WERI-Rb-1 (cell line): ENCODE measurements at regions not wholly inside any gene's neighbourhood (a gene's known extent, or its start where the extent isn't known, plus 50 kb on each side); places are given as distances from the start of the nearest gene placed in this dataset.
A peak's percentile ranks its signal among the peaks of the same experiment; 100 is the strongest.

ENCODE experiments used
- DNase-seq: peaks from one replicate; pipeline ENCODE4 v3.0.0-alpha.2; 2020
- H3K27ac ChIP-seq: fragments of 250-450 bp; sonication (Bioruptor Pico); 2 replicates; pipeline ENCODE4 v1.5.1; 2020; ENCODE audit warnings: mild to moderate bottlenecking, moderate library complexity
- H3K27me3 ChIP-seq: fragments of 250-450 bp; sonication (Bioruptor Pico); 2 replicates; pipeline ENCODE4 v1.5.1; 2021; ENCODE audit warnings: mild to moderate bottlenecking, low read depth, moderate library complexity; ENCODE audit not compliant: insufficient read depth, severe bottlenecking
- H3K36me3 ChIP-seq: fragments of 250-450 bp; sonication (Bioruptor Pico); 2 replicates; pipeline ENCODE4 v1.5.1; 2020; ENCODE audit warnings: mild to moderate bottlenecking, moderate library complexity
- H3K4me3 ChIP-seq: 2 replicates; pipeline ENCODE4 v1.5.1; 2011; ENCODE audit warnings: low read depth, mild to moderate bottlenecking, control low read depth, low read length
- H3K9me3 ChIP-seq: fragments of 250-450 bp; sonication (Bioruptor Pico); 2 replicates; pipeline ENCODE4 v1.5.1; 2021; ENCODE audit warnings: mild to moderate bottlenecking, moderate library complexity; ENCODE audit not compliant: severe bottlenecking
- TF ChIP-seq, protein P1 (sequence below): IDR thresholded peaks from 2 replicates; pipeline ENCODE4 v1.5.1; 2011; ENCODE audit warnings: low read depth, mild to moderate bottlenecking, control low read depth, inconsistent platforms, low read length

DNA sequence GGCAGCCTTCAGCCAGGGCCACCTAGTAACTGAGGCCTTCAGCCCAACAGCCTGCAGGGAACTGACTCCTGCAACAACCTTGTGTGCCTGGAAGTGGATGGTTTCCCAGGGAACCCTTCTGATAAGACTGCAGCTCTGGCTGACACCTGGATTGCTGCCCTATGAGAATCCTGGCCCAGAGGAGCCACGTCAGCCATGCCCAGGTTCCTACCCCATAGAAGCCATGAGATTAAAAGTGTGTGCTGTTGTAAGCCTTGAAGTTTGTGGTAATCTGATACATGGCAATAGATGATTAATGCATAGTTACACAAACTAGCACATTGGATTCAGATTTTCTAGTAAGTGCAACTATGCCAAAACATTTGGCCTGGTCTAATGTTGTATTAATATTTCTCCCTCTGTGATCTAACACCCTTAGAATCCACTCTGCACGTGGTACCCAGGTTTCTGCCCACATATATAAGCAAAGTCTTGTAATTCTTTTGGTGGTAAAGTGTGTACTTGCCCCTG, 64.8 kb upstream of the BEGAIN start:
- TF ChIP-seq, protein P1, sequence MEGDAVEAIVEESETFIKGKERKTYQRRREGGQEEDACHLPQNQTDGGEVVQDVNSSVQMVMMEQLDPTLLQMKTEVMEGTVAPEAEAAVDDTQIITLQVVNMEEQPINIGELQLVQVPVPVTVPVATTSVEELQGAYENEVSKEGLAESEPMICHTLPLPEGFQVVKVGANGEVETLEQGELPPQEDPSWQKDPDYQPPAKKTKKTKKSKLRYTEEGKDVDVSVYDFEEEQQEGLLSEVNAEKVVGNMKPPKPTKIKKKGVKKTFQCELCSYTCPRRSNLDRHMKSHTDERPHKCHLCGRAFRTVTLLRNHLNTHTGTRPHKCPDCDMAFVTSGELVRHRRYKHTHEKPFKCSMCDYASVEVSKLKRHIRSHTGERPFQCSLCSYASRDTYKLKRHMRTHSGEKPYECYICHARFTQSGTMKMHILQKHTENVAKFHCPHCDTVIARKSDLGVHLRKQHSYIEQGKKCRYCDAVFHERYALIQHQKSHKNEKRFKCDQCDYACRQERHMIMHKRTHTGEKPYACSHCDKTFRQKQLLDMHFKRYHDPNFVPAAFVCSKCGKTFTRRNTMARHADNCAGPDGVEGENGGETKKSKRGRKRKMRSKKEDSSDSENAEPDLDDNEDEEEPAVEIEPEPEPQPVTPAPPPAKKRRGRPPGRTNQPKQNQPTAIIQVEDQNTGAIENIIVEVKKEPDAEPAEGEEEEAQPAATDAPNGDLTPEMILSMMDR: no peak
- Histone ChIP-seq H3K27me3 (peaks cover 12% of the 10 kb centered on the region), H3K36me3 (no peaks in the 10 kb centered on the region), H3K27ac (no peak overlapping the region), H3K4me3 (no peak overlapping the region), H3K9me3 (no peaks in the 10 kb centered on the region)
- DNase-seq: no peak

DNA sequence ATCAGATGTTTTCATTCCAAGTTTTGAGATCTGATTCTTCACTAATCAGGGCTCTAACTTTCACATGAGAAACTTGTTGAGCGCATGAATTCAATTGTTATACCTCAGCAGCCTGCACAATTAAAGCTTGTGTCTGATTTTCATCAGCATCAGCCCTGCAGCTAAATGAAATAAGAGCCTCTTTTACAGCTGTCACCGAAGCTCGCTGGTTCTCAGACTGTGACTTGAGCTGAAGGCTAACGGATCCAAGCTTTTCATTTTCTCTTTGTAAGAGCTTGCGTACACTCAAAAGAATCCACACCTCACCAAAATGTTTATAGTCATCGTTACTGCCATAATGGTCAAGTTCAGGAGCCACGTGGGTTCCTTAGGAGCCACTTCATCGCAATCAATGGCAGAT, 65.5 kb upstream of the BEGAIN start:
- no peak for DNase-seq
- TF ChIP-seq, protein P1: no peak
- peaks cover 12% of the 10 kb centered on the region for H3K27me3 ChIP-seq
- H3K4me3 ChIP-seq: no peak overlapping the region
- no peaks in the 10 kb centered on the region for H3K36me3 ChIP-seq
- no peaks in the 10 kb centered on the region for H3K9me3 ChIP-seq
- no peak overlapping the region for H3K27ac ChIP-seq

DNA sequence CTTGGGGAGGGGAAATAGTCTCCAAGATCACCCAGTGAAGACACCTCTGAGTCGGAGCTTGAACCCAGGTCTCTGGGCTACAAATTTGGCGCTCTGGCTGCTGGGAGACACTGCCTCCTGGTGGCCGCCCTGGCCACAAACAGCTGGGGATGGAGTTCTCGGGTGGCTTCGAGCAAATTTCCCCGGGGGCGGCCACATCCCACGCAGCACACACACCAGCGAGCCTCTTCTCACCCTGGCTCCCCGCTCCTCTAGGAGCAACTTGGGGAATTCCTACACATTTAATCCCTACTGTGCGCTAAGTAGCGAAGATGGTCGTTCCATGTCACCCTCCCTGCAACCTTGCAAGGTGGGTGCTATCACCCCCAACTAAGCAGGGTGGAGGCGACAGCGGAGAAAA, 66.2 kb upstream of the BEGAIN start:
- DNase-seq: no peak
- H3K36me3 ChIP-seq: no peaks in the 10 kb centered on the region
- H3K27me3 ChIP-seq: peaks cover 12% of the 10 kb centered on the region
- TF ChIP-seq, protein P1: peak; percentile 80
- H3K27ac ChIP-seq: no peak overlapping the region
- H3K4me3 ChIP-seq: no peak overlapping the region
- H3K9me3 ChIP-seq: no peaks in the 10 kb centered on the region

DNA sequence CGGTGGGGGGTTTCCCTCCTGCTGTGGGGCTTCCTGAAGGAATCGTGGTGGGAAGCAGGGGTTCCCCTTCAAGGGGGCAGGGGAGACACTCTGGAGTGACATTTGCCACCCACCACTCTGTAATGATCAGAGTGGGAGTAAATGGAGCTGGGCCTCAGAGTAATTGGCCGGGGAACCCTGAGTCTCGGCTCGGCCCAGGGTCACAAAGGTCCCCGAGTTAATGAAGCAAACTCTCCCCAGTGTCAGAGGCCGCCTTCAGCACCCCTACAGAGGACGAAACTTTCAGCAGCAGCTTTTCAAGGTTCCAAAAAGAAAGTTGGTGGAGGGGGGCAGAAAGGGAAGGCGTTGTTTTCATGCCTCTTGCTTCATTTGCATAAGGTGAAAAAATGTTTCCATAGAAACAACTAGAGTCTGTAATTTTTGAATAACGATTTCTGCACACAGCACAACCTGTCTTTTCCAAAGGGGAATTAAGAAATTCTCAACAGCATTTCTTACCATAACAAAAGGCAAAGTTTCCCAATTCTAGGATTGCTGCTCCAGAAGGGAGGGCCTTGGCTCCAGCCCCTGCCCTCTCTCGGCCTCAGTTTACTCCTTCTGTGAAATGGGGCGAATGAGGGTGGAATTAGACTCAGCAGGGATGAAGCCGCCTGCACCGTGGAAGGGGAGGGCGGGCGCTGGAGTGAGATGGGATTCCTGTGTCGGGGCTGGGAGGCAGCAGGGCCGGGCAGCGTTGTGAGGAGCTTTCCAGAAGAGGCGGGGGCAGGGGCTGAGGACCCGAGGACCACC, 67.0 kb upstream of the BEGAIN start:
- Histone ChIP-seq H3K36me3 (no peaks in the 10 kb centered on the region), H3K27ac (no peak overlapping the region), H3K9me3 (no peaks in the 10 kb centered on the region), H3K27me3 (peaks cover 12% of the 10 kb centered on the region), H3K4me3 (no peak overlapping the region; the same call in 1 of the 2 replicates)
- peak; percentile 27 for DNase-seq
- TF ChIP-seq, protein P1: no peak

DNA sequence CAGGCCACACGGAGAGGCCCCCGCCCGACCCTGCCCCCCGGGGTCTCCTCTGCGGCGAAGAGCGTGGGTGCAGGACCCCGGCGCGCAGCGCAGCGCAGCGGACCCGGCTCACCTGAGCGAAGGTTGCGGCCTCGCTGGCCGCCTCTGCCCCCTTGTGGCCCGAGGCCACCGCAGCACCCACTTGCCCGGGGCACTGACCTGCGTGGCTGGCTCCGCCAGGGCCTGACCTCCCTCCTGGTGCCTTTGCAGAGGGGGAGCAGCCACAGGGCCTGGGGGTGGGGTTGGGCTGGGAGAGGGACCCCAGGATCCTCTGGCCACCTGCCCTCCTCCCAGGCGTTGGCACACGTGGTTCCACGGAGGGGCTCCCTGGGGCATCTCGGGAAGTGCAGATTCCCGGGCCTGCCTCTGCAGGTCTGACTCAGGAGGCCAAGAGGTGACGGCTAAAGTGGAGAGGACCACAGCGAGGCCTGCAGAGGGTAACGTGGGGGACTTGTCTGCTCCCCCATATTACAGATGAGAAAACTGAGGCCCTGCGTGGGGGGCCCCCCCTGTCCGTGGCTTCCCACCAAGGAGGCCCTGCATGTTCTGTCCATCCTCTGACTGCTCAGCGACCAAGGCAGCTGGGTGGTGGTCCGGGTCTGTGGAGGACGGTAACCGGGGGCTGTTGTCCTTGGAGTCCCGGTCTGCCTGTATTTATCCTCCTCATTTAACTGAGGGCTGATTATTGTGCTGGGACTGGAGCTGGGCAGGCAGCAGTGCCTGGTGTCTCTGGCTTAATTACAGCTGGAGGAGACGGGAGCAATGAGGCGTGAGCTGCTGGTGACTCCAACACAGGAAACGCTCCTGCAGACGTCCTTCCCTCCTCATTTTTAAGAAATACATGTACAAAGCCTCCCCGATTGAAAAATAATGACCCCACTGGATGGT, 67.9 kb upstream of the BEGAIN start:
- no peaks in the 10 kb centered on the region for H3K9me3 ChIP-seq
- TF ChIP-seq, protein P1: peak; percentile 98
- no peak overlapping the region for H3K27ac ChIP-seq
- H3K27me3 ChIP-seq: peaks cover 12% of the 10 kb centered on the region
- no peak overlapping the region; the same call in 1 of the 2 replicates for H3K4me3 ChIP-seq
- peak; percentile 52 for DNase-seq
- H3K36me3 ChIP-seq: no peaks in the 10 kb centered on the region
